ENCODE measurements at regions not wholly inside any gene's neighbourhood (a gene's known extent, or its start where the extent isn't known, plus 50 kb on each side); places are given as distances from the start of the nearest gene placed in this dataset.

DNA sequence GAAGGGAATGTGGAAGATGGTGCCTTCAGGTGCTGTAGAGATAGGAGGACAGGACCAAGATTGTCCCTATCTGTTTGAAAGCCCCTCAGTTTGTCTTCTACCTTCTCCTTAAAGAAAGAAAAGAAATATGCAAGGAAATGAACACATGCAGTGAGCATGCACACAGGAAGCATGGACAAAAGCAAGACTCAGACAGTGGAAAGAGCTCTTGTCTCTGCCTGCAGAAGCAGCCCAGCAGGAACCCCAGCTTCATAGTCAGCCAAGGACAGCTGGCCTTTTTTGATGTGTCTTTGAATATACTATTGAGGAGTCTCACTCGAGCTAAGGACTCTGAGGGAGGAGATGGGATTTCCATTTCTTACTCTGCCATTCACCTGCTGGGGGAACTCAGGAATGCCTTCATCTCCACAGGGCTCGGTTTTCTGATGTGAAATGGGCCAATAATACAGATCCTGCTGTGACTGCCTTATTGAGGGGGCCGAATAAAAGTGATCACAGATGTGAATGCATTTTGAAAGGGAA, 132.5 kb upstream of the ADRA1B start:
- TF ChIP-seq, protein P1, sequence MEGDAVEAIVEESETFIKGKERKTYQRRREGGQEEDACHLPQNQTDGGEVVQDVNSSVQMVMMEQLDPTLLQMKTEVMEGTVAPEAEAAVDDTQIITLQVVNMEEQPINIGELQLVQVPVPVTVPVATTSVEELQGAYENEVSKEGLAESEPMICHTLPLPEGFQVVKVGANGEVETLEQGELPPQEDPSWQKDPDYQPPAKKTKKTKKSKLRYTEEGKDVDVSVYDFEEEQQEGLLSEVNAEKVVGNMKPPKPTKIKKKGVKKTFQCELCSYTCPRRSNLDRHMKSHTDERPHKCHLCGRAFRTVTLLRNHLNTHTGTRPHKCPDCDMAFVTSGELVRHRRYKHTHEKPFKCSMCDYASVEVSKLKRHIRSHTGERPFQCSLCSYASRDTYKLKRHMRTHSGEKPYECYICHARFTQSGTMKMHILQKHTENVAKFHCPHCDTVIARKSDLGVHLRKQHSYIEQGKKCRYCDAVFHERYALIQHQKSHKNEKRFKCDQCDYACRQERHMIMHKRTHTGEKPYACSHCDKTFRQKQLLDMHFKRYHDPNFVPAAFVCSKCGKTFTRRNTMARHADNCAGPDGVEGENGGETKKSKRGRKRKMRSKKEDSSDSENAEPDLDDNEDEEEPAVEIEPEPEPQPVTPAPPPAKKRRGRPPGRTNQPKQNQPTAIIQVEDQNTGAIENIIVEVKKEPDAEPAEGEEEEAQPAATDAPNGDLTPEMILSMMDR (IDR thresholded peaks at IDR 0.05), result no peak
- no peak for TF ChIP-seq POLR2A (IDR thresholded peaks at IDR 0.05)
- TF ChIP-seq POLR2AphosphoS5 (IDR thresholded peaks at IDR 0.05), result no peak
